ENCODE measurements at regions not wholly inside any gene's neighbourhood (a gene's known extent, or its start where the extent isn't known, plus 50 kb on each side); places are given as distances from the start of the nearest gene placed in this dataset.

- no peak for DNase-seq
These were observed 227.4 kb downstream of the MAN2A1 start for GRCh38 chr5:109917154-109917546.

DNA sequence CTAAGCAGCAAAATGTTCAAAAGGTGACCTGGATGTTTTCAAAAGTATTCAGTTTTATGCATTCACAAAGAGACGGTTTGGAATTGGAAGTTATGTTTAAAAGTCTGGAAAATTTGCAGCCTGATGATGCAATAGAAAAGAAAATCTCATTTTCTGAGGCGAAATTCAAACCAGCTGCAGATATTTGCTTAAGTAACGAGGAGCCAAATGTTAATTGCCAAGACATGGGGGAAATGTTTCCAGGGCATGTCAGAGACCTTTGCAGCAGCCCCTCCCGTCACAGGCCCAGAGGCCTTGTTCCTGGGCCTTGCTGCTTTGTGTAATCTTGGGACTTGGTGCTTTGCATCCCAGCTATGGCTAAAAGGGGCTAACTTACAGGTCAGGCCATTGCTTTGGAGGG is 228.2 kb downstream of the MAN2A1 start:
- DNase-seq: no peak

- no peak for DNase-seq
These were observed 231.0 kb downstream of the MAN2A1 start for GRCh38 chr5:109920736-109921135.

GRCh38 chr5:109921735-109922380 is 232.1 kb downstream of the MAN2A1 start:
- peak in 1 of 2 experiments; percentile 16 for DNase-seq

- no peak for DNase-seq
These were observed 232.8 kb downstream of the MAN2A1 start for GRCh38 chr5:109922381-109922995.

DNA sequence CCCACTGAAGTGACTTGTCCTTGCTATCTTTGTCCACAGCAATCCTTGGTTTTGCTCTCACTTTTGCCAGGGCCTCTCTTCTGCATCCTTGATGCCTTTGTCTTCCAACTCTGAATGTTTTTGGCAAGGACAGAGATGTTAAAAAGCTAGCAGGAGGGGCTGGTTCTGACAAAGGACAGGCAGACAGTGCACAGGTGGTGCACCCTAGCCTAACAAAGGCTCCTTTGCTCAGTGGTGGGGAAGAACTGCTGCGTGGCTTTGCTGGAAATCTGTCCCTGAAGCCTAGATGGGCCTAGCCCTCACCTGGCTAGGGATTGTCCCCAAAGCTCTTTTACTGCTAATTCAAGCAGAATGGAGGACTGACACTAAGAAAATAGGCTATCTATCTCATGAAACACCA is 233.5 kb downstream of the MAN2A1 start:
- DNase-seq: no peak

- DNase-seq: no peak
These were observed 234.7 kb downstream of the MAN2A1 start for GRCh38 chr5:109924237-109925107.

GRCh38 chr5:109927639-109928038 is 237.9 kb downstream of the MAN2A1 start:
- no peak for DNase-seq

- no peak for DNase-seq
These were observed 238.3 kb downstream of the MAN2A1 start for GRCh38 chr5:109928046-109928445.

- no peak for DNase-seq
These were observed 239.1 kb downstream of the MAN2A1 start for GRCh38 chr5:109928811-109929210.

GRCh38 chr5:109929376-109929775 is 239.6 kb downstream of the MAN2A1 start:
- DNase-seq: no peak

GRCh38 chr5:109929911-109930310 is 240.2 kb downstream of the MAN2A1 start:
- DNase-seq: no peak

GRCh38 chr5:109931049-109931780 is 241.5 kb downstream of the MAN2A1 start:
- no peak for DNase-seq

DNA sequence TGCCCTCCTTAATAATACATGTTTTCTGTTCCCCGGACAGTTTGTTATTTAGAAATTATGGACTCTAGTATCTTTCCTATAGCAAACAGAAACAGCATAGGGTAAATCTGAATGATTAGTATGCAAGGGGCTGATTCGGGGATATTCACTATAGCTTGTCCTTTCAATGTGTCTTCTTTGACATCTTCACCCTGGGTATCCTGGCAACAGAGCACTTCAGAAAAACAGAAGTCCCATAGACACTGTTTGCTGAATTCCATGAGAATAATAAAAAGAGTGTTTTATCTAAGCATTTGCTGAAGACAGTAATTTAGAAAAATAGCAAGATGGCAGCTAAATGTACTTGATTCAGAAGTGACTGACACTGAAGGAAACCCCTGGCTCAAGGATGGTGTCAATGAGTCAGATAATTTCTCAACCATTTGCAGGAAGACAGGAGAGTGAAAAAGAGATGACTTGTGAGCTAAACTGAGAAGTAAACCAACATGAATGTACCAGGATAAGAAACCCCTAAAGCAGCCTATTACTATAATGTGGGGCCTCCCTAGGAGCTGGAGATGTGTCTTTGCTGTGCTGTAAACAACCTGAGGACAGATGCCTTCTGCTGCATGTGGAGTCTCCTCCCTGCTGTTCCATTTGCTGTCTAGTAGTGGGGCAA is 246.2 kb downstream of the MAN2A1 start:
- no peak for DNase-seq

GRCh38 chr5:109936996-109937395 is 247.3 kb downstream of the MAN2A1 start:
- no peak for DNase-seq

DNA sequence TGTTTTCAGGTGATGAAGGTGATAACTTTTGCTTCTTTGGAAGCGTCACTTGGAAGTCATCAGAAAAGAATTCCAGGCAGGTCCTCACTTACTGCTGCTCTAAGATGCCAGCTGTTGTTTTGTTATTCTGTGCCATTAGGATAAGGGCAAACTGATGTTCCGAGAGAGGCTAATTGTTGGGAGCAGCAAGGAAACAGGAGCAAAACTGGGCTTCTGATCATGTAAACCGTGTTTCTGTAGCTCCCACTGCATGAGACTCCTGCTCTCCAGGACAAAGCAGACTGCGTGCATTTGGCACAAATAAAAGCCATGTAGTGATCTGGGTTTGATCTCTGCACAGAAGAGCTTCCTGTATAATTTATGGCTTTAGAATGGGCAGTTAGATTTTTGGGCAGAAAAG is 248.2 kb downstream of the MAN2A1 start:
- DNase-seq: no peak

- no peak for DNase-seq
These were observed 248.7 kb downstream of the MAN2A1 start for GRCh38 chr5:109938453-109938852.

- no peak for DNase-seq
These were observed 249.5 kb downstream of the MAN2A1 start for GRCh38 chr5:109939116-109939682.

DNA sequence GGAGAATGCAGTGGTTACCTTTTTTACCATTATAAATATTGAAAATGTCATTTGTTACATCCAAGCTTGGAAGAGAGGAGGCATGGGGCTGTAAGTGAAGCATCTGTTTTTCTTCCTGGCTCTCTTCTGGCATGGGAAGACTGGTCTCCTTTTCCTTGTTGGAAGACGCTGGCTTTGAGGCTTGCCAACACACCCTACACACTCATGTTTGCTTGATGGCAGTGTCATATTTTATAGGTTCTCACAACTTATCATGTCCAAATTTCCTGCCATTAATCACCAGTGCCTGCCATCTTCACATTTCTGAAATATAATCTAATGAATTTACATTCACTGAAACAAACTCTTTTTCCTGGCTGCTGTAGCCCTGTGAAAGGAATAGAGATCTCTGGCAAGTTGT is 252.9 kb downstream of the MAN2A1 start:
- no peak for DNase-seq

- DNase-seq: no peak
These were observed 254.0 kb downstream of the MAN2A1 start for GRCh38 chr5:109943701-109944235.

DNA sequence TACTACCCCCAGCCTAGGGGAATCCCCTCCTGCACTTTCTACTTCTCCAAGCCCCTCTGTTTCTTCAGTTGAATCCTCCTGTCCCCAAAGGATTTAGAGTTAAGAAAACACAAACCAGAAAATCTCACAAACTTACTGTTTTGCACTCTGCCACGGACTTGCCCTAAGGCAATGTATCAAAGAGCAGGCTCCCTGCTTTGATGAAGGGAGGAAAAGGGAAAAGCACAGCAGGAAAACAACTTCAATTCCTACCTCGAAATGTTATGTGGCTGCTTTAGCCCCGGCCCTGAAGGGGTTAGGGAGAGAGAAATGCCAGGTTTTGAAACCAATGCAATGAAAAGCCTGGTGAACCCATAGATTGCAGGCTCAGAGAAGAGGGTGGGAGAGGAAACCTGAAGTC is 254.7 kb downstream of the MAN2A1 start:
- no peak for DNase-seq

DNA sequence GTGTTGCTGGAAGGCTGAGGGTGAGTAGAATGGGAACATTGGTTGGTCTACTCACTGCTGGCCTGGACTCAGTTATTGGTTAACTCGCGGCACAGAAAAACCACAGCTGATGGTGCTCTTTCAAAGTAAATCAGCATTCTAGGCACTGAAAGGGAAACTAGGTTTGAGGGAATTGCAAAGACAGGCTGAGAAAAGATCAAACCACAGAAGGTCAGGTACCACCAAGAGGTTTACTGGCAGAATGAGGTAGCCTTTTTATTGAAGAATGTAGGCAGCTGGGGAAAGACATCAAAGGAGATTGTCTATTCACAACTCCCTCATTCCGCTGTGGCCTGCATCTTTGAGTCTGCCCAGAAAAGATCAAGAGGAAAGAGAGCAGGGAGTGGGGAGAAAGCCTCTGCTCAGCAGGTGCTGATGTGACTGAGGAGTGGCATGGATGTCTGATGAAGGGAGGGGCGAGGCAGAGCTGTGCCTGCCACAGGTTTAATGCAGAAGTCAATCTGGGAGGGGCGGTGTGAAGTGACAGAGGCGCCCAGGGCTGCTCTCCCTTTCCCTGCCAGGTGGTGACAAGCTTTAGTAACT is 255.5 kb downstream of the MAN2A1 start:
- DNase-seq: no peak

Data from NCI-H2081 (cell line).